ENCODE measurements at regions not wholly inside any gene's neighbourhood (a gene's known extent, or its start where the extent isn't known, plus 50 kb on each side); places are given as distances from the start of the nearest gene placed in this dataset.

- no peak for TF ChIP-seq SP7 (tag by site-specific recombination; IDR thresholded peaks at IDR 0.05)
- TF ChIP-seq ZNF366 (tag by site-specific recombination; conservative IDR thresholded peaks at IDR 0.05), result no peak
Measured at GRCh38 chr2:52594026-52594425, 1173.6 kb upstream of the CHAC2 start.
